Activated CD8-positive, alpha-beta memory T cell treated with anti-CD3 and anti-CD28 coated beads for 24 hours (primary cell): ENCODE measurements at regions not wholly inside any gene's neighbourhood (a gene's known extent, or its start where the extent isn't known, plus 50 kb on each side); places are given as distances from the start of the nearest gene placed in this dataset.

ENCODE experiments used
- DNase-seq: peaks from one replicate; pipeline ENCODE4 v3.0.0-alpha.2; 2020

DNA sequence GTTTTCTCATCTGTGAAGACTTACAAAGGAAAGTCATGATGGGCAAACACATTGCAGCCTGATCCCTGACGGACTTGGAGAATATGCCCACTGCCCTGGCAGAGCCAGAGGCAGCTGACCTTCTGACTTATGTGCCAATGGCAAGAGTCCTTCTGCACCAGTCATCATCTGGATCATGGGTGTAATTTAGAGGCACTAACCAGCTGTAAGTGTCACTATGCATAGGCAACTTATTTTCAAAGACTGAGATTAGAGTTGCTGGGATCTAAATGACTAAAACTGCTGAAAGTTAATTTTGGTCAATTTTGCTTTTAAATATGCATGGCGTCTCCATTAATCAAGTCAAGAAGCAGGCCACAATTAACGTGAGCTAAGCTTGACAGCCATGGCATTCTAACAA lies 261.2 kb downstream of the BCL11A start:
- no peak for DNase-seq

DNA sequence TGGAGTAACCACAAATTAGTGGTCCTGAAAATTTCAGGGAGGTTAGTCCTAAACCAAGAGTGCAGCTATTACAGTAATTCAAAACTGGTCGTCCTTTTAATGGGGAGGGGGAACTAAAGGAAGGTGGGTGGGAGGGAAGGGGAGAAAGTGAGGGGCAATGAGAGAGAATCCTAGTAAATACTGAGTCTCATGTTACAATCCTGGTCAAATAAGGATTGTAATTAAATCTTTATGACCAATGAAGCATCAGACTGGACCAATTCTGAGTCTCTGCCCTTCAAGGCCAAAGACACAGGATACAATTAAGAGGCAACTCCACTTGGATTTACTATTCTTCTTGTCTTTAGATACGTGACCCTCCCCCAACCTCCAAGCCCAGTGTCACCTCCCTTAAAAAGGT lies 262.9 kb downstream of the BCL11A start:
- no peak for DNase-seq

DNA sequence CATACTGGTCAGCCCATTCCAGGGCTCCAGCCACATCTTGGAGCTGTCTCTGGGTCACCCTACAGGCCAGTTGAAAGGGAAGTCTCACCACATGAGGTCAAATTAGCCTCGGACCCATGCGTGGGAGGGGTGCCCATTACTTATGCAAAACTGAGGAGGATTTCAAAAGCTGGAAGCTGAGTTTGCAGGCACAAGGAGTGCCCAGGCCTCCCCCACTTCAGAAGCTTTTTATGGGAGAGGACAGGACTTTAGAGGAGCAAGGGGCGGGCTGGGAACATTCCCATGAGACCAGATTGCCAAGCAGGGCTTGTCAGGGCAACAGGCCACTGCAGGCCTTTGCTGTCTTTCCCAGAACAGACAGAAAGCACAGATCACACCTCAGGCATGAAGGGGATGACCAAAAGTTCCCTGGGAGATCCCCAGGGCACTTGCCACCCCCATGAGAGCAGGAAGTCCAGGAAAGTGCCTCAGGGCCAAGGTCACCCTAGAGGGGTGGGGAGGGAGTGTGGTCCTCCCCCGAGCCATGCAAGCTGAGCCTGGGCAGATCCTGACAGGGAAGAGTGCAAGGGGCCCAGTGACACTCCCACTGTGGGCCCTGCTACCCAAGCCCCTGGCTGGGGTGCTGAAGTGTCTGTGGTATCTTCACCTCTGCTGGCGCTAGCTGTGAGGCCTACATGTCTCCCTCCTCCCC lies 267.7 kb downstream of the BCL11A start:
- no peak for DNase-seq

DNA sequence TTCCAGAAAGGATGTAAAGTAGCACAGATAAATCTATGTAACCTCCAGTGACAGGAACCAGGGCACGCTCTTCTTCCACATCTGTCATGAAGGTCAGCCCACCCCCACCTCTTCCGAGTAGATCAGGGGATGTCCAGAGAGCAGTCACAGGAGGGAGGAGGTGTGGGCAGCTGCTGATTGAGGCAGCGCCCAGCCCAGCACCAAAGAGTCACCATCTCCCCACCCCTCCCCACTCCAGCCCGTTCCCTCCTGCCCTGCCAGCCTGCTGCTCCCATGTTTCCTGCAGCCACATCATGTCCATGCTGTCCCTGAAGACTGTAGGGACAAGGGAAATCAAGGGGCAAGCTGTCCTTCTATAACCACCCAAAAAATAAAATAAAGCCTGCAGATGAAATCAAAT lies 269.8 kb downstream of the BCL11A start:
- DNase-seq = no peak

DNA sequence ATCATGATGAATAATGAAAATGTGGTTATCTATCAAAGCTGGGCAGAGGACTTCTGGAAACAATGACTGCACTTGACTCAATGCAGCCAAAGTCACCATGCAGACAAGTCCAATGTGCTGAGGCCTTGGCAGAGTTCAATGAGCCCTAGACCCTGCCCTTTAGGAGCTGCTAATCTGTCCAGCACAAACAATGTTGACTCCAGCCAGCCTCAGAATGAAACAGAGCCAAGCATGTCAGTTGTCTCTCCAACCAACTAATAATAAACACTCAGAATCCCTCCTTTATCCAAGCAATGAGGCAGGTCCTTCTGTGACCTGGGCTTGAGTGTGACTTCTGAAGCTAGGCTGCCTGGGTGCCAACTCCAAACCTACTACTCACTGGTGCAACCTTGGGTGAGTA lies 270.6 kb downstream of the BCL11A start:
- DNase-seq = no peak

DNA sequence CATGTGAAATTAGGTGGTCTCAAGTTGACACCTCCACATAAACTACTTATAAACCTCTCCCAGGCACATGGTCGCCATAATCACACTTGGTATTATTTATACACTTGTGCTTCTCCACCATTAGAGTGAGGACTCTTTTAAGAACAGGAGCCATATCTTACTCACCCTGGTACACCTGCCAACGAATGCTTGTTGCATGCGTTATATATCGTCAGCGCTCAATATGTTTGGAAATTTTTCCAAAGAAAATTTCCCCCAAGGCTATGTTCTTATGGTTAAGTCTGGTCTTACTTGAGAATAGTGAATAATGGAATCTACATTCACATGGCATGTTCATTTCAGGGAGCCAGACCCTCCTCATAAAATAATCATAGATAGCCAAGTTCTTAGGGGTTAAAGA lies 271.7 kb downstream of the BCL11A start:
- no peak for DNase-seq

DNA sequence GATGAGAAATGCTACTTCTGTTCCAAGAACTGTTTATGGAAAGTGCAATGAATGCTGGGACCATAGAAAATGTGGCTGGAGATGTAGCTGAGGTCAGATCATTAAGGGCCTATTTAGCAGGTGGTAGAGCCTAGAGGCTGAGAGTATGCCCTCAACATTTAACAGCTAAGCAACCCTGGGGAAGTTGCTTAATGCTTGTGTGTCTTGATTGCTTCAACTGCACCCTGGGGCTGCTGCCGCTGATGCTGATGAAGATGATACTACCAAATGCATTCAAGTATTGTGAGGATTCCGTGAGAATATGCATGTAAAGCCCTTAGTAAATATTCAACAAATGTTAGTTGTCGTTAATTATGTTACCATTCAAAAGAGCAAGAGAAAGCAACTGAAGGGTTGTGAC lies 273.2 kb downstream of the BCL11A start:
- DNase-seq = no peak

DNA sequence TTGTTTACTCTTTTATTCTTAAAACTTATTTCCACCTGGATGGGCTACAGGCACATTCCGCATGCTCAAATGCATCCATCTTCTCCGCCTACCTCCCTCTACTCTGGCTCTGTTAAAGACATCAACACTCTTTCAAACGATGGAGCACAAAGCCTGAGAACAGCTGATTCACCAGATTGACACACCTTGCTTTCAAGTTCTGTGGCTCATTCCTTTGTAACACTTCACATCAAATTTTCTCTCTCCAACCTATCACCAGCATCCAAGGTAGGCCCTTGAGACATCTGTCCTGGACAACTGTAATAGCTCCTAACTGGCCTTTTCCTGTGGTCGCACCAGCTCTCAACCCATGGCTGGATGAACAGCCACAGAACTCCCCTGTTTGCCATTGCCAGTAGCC lies 274.5 kb downstream of the BCL11A start:
- no peak for DNase-seq

DNA sequence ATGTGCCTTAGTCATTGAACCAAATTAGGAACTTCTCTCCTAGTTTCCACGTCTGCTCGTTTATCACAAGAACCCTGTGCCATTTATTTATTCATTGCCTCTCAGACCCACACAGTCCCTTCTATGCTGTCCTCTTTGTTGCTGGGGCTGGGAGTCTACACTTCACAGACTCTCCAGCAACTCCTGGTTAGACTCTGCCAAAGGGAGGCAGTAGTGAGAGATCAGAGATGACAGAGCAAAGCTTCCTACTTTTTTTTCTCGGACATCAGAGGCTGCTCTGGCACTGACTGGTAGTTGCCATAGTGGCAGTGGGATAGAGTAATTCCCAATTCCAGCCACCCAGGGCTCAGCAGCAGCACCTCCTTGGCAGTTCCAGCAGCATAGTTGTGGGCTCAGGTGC lies 277.5 kb downstream of the BCL11A start:
- DNase-seq = no peak

DNA sequence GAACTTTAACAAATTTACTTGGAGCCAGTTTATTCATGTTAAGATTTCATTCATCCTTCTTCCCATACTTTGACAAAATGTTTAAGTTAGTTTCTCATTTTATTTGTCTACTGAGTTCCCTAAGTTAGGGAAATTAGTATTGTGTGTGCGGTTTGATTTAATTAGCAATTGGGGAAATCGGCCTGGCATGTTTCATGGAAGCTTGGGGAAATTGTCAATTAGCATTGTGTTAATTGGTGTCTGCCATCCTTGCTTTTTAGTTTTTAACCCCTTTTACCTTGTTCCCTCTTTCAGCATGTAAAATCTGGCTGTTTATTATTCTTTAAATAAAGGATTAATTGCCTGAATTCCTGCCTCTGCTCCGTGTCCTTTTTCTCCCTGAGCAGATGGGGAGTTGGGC lies 279.6 kb downstream of the BCL11A start:
- DNase-seq = no peak

DNA sequence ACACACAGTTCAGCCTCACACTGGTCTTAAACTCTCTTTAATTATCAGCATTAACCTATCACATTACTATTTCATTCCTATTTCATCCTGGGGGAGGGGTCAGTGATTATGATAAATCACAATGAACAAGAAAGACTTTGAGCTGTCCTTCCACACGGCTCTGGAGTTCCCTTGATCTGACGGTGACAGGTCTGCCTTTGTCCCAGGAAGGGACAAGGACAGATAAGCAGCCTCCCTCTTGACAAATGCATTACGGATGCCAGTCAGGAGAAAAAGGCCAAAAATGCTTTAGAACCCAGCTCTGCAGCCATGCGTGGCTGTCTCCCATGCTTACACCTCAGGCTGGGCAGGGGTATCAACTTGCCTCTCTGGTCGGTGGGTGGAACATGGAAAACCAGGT lies 281.7 kb downstream of the BCL11A start:
- DNase-seq = no peak

DNA sequence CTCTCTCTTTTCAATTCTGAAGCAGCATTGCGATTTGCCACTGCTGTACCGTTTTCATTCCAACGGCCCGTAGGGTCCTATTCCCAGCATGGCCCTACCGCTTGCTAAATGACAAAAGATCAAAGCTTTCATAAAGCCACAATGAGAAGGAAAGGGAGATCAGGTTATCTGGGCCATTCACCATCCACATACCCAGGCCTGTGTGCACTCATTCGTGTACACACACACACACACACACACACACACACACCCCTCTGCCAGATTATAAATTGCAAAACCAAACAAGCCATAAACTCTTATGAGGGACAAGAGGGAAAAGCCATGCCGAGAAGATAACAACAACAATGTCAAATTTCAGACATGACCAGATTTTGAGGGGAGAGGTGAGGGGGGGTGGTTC lies 282.3 kb downstream of the BCL11A start:
- no peak for DNase-seq

DNA sequence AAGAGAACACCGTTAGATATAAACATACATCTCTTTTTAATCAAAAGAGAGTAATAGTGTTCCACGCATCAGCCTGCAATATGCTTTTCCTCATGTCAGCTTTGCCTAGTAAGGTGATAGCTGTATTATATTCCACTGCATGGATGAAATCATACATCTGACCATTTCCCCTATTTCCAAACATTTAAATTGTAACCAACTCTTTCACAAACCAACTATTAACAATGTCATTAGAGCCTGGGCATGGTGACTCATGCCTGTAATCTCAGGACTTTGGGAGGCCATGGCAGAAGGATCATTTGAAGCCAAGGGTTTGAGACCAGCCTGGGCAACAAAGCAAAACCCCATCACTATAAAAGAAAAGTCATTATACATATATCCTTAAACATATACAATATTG lies 284.8 kb downstream of the BCL11A start:
- DNase-seq = no peak

DNA sequence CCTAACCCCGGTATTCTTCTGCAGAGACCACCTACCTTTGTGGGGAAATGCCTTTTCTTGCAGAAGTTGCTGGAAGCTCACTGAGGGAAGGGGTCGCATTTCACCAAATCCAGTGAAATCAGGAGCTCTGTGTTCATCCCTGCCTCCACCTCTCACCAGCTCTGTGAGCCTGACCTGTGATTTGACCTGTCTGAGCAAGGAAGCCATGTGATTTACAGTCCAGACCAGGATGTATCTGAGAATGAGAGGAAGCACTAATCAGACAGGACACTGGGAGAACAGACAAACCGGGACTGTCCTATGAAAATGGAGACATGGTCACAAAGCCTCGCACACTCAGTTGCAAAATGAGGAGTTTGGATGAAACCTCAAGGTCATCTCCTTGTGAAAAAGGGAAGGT lies 285.4 kb downstream of the BCL11A start:
- DNase-seq = no peak

DNA sequence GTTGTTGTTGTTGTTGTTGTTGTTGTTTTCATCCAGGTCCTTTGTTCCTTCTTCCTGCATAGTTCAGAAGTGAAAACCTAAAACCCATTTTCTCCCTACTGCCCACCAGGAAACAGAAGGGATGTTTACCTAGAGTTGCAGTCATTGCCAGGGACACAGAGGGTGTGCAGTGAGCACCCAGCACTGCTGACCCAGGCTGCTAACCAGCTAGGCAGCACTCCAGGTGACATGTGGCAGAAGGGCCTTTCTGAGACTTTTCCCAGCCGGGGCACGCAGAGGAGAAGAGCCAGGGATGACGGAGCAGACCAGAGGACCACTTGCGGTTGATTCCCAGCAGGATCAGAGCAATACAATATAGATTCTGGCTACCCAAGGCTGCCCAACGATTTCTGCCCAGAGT lies 286.3 kb downstream of the BCL11A start:
- no peak for DNase-seq

DNA sequence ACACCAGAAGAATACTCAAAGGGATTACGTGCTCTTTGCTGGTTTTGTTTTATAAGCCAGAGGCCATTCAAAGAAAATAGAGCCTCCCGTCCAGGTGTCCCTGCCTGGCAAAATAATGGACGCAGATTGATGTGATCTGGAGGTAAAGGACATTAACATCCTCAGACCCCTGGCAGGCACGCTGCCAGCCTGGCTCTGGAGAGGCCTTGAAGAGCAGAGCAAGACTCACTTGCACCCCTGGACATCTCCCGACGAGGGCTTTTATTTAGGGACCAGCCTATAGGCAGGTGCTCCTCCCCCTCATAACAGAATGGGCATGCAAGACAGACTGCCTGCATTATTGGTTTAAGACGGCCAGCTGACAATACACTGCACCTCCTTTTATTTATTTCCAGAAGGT lies 291.3 kb downstream of the BCL11A start:
- DNase-seq = no peak

DNA sequence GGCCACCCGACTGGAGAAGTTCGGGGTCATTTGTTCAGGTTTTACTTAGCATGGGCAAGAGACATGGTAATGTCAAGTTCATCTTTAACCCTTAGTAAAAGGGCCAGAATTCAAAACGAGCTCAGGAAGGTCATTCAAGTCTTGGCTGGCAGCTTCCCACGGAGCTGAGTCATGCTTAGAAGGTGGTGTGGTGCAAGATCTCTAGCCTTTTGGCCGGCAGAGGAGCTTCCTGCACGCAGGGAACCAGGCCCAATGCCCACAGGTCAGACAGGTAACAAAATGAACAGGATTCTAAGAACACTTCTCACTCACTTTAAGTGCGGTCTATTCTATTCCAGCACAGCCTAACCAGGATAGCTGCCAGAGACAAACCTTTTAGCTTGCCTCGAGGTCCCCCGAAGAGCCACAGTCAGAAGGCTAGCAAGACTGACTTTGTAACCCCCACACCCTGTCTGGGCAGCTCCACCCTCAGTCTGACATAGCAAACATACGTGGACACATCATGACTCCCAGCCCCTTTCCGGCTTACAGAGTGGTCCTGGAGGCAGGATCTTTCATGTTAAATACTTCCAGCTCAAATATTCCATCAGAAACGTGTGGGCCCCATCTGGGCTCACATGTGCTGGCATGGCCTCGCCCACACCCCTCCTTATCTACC lies 292.7 kb downstream of the BCL11A start:
- DNase-seq = no peak

DNA sequence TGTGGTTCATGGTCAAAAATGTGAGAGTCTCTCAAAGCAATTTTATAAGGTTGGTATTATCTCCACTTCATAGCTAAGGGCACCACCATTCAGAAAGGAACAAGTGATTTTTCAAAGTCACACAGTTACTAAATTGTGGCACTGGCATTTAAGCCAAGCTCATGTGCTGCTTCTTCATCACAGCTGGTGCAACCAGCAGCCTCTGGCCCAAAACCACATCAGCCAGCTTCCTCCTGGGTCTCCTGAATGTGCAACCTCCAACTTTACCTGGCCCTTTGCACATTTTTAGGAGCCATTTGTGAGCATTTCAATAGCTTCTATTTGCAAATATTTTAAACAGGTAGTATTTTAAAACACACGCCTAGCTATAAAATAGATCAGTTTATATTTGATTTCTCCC lies 293.7 kb downstream of the BCL11A start:
- no peak for DNase-seq

DNA sequence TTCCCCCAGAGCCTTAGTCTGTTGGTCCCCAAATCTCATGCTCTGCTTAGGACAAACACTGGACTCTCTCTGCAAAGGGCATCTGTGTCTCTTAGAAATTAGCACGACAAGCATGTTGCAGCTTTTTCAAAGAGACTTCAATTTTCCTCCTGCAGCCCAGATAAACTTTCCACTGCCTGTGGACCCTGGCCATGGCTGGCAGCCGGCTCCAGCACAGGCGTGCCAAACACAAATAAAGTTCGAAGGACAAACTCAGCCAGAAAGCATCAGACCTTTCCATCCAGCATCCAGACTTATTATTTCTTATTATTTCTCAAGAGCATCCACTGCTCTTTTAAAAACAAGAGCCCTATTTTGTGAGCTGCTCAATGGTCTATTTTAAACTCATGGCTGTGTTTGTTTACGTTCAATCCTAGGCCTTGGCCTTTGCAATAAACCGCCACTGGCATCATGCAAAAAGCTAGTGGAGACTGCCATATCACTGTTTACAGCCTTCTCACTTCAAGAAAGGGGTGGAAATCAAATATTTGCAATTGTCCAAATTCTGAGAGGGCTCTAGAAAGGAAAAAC lies 300.8 kb downstream of the BCL11A start:
- no peak for DNase-seq

DNA sequence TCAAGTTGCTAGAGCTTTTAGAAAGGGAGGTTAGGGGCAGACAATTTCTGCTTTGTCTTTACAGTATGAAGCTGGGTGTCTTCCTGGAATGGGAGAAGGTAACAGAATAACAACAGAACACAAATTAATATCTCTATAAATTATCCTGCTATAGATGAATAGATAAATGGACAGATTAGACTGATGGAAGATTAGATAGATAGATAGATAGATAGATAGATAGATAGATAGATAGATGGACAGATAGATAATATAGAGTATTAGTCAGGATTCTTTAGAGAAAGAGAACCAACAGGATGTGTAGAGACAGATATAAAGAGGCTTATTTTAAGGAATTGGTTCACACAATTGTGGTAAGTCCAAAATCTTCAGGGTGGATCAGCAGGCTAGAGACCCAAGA lies 302.2 kb downstream of the BCL11A start:
- DNase-seq = no peak

DNA sequence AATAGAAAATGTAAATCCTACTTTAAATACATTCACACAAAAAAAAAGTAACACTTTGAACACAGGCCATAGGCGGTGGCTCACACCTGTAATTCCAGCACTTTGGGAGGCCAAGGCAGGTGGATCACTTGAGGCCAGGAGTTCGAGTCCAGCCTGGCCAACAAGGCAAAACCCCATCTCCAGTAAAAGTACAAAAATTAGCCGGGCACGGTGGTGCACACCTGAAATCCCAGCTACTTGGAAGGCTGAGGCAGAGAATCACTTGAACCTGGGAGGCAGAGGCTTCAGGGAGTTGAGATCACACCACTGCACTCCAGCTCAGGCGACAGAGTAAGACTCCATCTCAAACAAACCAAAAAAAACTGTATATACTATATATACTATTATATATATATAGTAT lies 303.6 kb downstream of the BCL11A start:
- DNase-seq = no peak

DNA sequence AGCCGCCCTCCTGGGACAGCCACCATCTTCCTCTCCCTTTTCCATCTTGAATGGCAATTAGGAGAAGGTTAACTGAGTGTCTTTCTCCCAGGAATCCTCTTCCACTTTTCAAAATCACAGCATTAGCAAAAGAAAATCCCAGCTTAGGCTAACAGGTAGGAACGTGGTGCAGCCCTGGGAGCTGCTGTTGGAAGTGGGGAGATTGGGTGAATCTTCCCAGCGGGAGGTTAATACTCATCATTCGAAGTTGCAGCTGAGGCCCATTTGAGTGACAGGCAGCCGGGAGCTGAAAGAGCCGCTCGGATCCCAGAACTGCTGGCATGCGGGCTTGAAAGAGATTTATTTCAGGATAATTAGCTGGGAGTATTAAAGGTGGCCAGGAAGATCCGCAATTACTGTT lies 306.0 kb downstream of the BCL11A start:
- no peak for DNase-seq

DNA sequence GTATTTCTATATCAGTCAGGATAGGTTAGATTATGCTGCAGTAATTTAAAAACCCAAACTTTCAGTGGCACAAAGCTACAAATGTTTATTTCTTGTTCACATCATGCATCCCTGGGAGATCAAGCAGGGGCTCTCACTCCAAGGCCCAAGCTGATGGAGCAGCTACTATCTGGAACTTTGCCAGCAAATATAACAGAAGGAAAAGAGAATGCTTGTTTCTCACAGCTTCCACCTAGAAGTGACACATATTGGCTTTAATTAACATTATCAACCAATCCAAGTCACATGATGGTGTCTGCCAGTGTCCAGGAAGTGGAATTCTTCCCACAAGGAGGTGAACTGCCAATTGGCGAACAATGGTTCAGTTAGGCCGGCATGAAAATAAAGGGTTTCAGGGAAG lies 306.9 kb downstream of the BCL11A start:
- no peak for DNase-seq

DNA sequence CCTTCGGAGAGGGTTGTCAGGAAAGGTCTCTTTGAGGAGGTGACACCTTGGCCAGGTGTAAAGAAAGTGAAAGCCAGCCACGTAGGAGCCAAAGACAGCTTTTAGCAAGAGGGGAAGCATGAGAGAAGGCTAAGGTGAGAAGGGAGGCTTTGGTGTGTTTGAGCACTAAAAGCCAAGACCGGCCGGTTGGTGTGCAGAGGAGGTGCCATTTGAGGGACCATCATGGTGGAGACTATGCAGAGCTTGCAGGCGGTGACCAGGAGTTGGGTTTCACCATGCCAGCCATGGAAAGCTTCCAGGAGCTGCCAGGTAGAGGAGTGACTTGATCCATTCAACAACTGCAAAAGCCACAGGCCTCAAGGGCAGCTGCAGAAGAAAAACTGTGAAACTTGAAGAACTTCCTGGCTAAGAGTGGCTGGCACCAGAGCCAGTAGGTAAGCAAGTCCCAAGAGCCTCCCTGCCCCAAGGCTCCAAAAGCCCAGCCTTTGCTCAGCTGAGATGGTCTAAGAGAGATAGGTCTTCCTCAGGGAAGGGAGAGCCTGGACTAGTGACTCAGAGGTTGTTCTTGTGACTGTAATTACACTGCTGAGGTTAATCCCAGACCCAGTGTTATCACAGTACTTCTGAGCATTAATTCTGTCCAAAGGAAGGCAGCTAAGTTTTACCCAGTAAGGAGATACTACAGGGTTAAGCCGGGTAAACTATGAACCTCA lies 319.0 kb downstream of the BCL11A start:
- DNase-seq = no peak
